ENCODE measurements at regions not wholly inside any gene's neighbourhood (a gene's known extent, or its start where the extent isn't known, plus 50 kb on each side); places are given as distances from the start of the nearest gene placed in this dataset.

DNA sequence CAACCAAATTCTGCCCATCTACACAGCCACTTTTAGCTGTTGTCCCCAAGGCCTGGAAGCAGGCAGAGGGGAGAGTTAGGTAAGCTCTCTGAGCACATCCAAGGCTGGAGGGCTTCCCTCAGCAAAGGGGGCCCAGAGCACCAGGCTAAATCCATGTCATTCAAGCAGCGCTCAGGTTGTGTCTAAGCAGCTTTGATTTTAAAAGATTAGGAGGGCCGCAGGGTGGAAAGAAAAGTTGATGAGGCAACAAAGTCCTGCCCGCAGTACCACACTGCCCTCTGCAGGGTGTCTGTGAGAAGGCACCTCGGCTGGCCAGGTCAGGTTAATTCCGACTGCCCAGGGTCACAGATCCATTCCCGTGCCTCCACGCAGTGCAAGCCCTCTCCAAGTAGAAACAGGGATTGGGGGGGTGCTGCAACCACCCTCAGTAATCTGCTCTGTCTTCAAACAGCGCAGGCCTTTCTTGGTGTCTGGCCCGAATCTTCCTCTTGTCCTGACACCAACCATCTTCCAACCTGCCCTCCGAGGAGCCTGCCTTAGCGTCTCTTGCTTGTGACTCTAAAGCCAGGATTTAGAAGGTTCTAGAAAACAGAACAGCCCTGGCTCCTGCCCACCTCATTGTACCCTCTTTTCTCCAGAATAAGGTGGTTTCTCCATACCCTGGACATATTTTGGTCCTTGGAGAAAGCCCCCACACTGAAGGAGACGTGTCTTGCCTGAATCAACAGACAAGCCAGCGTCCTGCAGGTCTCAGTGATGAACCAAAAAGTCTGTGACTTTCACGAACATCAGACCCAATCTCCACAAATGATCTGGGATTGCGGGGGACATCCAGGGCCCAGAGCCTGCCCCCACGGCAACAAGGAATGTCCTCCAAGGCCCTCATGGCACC is 289.2 kb downstream of the TNS1 start:
- H3K27me3 Mint-ChIP-seq: peaks cover 6% of the 10 kb centered on the region
- peaks cover 5% of the 10 kb centered on the region for H3K4me1 Mint-ChIP-seq
- peak; percentile 37 to 49 for DNase-seq (ENCODE audit: low spot score in 2 of 2)
- no peak overlapping the region for H3K27ac Mint-ChIP-seq (ENCODE audit: low read depth)
- H3K4me3 Mint-ChIP-seq: no peak overlapping the region
- ATAC-seq (replicated peaks; ENCODE audit: extremely low read depth, poor library complexity, severe bottlenecking): no peak
- no peaks in the 10 kb centered on the region for H3K36me3 Mint-ChIP-seq (ENCODE audit: insufficient read depth)
- H3K9me3 Mint-ChIP-seq: no peaks in the 10 kb centered on the region

DNA sequence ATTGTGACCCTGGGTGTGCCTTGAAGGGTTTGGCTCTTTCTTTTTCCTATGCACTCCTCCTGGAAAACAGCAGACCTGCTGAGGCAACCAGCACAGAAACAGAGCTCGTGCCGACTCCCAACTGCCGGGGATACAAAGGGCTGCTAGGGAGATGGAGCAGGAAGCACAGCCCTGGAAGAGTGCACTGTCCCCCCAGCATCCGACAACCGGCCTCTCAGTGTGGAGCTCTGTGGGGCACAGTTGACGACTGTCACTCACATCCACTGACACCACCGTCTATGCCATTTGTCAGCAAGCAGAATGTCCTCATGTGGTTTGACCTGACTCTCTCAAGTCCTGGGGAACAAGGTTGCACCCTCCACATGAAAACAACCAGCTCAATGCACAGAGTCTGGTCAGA is 290.4 kb downstream of the TNS1 start:
- ATAC-seq (replicated peaks; ENCODE audit: extremely low read depth, poor library complexity, severe bottlenecking) (no peak), DNase-seq (ENCODE audit: low spot score in 2 of 2) (no peak)
- Mint-ChIP-seq H3K4me3 (no peak overlapping the region), H3K4me1 (peaks cover 5% of the 10 kb centered on the region), H3K27ac (ENCODE audit: low read depth) (no peak overlapping the region), H3K9me3 (no peaks in the 10 kb centered on the region), H3K27me3 (peaks cover 6% of the 10 kb centered on the region), H3K36me3 (ENCODE audit: insufficient read depth) (no peaks in the 10 kb centered on the region)

DNA sequence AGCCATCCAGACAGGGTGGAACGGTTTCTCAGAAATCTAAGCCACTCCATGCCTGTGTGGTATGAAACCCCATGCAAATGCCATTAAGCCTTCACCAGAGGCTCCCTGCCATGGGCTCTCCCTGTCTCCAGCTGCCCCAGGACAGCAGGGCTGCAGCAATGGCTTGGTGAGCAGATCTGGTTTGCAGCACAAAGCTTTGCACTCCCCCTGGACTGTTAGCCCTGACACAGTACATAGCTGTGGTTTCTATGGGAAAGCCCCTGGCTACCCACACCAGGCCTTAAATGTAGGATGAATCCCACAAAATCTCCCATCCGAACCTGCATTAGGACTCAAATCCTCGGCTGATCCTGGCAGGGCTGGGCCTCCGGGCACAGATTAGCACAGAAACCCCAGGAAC is 291.6 kb downstream of the TNS1 start:
- ATAC-seq (replicated peaks; ENCODE audit: extremely low read depth, poor library complexity, severe bottlenecking) (no peak), DNase-seq (ENCODE audit: low spot score in 2 of 2) (no peak)
- H3K27ac Mint-ChIP-seq (ENCODE audit: low read depth): no peak overlapping the region
- no peaks in the 10 kb centered on the region for H3K9me3 Mint-ChIP-seq
- no peaks in the 10 kb centered on the region for H3K36me3 Mint-ChIP-seq (ENCODE audit: insufficient read depth)
- peaks cover 5% of the 10 kb centered on the region for H3K4me1 Mint-ChIP-seq
- H3K27me3 Mint-ChIP-seq: peaks cover 6% of the 10 kb centered on the region
- H3K4me3 Mint-ChIP-seq: no peak overlapping the region

DNA sequence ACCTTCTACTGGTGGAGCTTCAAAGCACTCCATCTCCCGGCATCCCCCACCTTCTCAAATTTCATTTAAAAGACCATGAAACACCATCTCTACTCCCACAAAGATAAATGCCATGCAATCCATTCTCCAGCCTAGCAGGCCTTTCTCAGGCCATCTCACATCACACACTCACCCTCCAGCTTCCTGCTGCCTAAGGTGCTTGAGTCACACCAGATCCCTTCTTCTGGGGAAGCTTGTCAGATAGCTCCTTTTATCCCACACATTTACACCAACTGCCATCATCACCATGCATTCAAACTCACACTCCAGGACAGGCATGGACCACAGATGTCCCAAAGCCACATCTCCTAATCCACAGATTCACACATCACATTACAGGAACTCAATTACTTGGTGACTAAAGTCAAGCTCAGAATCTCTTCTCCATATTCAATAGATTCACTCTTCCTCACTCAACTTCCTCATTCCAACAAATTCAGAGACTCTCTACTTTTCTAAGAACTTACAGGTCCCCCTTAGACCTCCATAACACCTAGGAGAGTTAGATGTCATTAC is 292.5 kb downstream of the TNS1 start:
- Mint-ChIP-seq H3K4me1 (peaks cover 5% of the 10 kb centered on the region), H3K9me3 (no peaks in the 10 kb centered on the region), H3K36me3 (ENCODE audit: insufficient read depth) (no peaks in the 10 kb centered on the region), H3K27me3 (peaks cover 6% of the 10 kb centered on the region), H3K27ac (ENCODE audit: low read depth) (no peak overlapping the region), H3K4me3 (no peak overlapping the region)
- ATAC-seq (replicated peaks; ENCODE audit: extremely low read depth, poor library complexity, severe bottlenecking) (no peak), DNase-seq (ENCODE audit: low spot score in 2 of 2) (no peak)

DNA sequence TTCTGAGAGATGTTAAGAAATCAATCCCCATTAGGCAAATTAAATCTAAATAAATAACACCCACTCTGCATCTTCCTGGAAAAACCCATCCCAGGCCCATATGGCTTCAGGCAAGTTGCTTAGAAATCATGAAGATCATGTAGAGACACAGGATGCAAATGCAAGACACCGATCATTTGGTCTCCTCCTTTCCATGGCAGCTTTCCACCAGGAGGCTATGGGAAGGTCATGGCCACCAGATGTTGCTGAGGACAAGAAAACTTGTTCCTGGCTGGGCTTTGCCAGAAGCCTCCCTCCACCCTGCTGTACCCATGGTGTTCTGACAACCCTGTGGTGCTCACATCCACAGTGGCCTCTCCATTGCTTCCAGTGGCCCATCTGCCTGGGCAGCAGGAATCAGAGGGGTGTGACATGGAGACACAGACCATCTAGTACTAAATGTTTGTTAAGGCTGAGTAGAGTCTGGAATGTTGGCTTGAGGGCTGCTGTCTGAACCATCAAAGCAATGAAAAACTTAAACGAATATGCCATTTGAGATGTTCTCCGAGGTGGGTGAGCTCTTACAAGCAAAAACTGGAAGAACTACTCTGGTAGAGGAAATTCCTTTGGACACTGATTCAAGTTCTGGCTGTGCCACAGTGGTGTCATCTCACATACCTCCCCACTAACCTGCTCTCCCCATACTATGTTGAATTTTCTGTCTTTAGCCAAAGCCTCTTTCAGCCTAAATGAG is 293.2 kb downstream of the TNS1 start:
- Mint-ChIP-seq H3K27me3 (peaks cover 10% of the 10 kb centered on the region), H3K4me3 (no peak overlapping the region), H3K9me3 (no peaks in the 10 kb centered on the region), H3K4me1 (peaks cover 5% of the 10 kb centered on the region), H3K36me3 (ENCODE audit: insufficient read depth) (no peaks in the 10 kb centered on the region), H3K27ac (ENCODE audit: low read depth) (no peak overlapping the region)
- DNase-seq (ENCODE audit: low spot score in 2 of 2) (no peak), ATAC-seq (replicated peaks; ENCODE audit: extremely low read depth, poor library complexity, severe bottlenecking) (no peak)

DNA sequence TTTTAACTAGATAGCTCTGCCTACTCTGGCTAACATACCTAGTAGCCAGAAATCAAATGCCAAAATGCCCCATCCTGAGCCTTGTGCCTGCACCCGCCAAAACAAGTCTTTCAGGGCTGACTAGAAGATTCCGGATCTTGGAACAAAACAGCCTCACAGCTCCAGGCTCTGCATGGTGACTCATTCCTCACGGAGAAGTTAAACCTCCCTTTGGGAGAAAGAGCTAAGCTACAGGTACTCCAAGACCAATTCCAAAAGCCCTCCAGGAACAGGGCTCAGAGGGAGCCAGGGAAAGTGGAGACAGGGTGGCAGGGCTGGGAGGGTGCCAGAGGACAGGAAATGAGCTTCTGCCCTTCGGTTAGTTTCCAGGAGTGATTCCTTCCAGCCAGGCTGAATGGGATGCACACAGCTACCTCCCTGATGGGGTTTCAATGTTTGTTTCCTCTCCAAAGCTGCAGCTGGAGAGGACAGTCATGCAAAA is 295.6 kb downstream of the TNS1 start:
- DNase-seq (ENCODE audit: low spot score in 2 of 2): no peak
- H3K27ac Mint-ChIP-seq (ENCODE audit: low read depth): no peak overlapping the region

DNA sequence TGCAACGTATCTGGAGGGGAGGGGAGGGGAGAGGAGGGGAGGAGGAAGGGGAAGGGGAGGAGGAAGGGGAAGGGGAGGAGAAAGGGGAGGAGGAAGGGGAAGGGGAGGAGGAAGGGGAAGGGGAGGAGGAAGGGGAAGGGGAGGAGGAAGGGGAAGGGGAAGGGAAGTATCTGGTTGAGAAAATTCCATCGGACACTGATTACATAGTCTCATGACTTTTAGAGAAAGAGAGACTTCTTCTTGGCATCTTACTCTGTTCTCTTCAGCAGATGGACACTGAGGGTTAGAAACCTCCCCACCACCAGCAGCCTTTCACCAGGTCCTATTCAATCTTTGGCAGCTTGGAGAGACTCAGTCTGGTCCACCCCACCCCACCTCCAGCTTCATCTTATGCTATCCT is 296.3 kb downstream of the TNS1 start:
- Mint-ChIP-seq H3K4me3 (no peak overlapping the region), H3K4me1 (no peaks in the 10 kb centered on the region), H3K36me3 (ENCODE audit: insufficient read depth) (no peaks in the 10 kb centered on the region), H3K27ac (ENCODE audit: low read depth) (no peak overlapping the region), H3K27me3 (peaks cover 12% of the 10 kb centered on the region), H3K9me3 (no peaks in the 10 kb centered on the region)
- DNase-seq (ENCODE audit: low spot score in 2 of 2) (no peak), ATAC-seq (replicated peaks; ENCODE audit: extremely low read depth, poor library complexity, severe bottlenecking) (no peak)

More for the DNA sequence above, 295.6 kb downstream of the TNS1 start:
- Mint-ChIP-seq H3K4me3 (no peak overlapping the region), H3K9me3 (no peaks in the 10 kb centered on the region), H3K4me1 (no peaks in the 10 kb centered on the region), H3K27me3 (peaks cover 12% of the 10 kb centered on the region), H3K36me3 (ENCODE audit: insufficient read depth) (no peaks in the 10 kb centered on the region)
- no peak for ATAC-seq (replicated peaks; ENCODE audit: extremely low read depth, poor library complexity, severe bottlenecking)

DNA sequence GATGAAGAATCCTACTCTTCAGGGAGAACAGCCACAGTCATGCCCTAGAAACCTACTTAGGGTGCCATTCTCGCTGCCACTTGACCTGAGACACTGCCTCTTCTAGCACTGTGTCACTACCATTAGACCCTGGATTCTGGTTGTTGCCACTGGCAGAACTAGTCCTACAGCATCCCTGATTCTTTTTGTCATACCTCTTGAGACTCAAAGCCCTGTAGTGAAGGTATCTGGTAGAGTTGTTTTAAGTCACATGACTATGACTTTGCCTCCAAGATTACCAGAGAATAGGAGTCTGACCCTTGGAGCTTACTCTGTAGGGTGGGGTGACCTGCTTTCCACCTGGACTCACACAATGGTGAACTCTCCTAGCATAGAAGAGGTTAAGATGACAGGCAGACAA is 296.7 kb downstream of the TNS1 start:
- no peak for ATAC-seq (replicated peaks; ENCODE audit: extremely low read depth, poor library complexity, severe bottlenecking)
- Mint-ChIP-seq H3K27me3 (peaks cover 12% of the 10 kb centered on the region), H3K9me3 (no peaks in the 10 kb centered on the region), H3K4me1 (no peaks in the 10 kb centered on the region), H3K36me3 (ENCODE audit: insufficient read depth) (no peaks in the 10 kb centered on the region), H3K27ac (ENCODE audit: low read depth) (no peak overlapping the region), H3K4me3 (no peak overlapping the region)
- DNase-seq (ENCODE audit: low spot score in 2 of 2): no peak

DNA sequence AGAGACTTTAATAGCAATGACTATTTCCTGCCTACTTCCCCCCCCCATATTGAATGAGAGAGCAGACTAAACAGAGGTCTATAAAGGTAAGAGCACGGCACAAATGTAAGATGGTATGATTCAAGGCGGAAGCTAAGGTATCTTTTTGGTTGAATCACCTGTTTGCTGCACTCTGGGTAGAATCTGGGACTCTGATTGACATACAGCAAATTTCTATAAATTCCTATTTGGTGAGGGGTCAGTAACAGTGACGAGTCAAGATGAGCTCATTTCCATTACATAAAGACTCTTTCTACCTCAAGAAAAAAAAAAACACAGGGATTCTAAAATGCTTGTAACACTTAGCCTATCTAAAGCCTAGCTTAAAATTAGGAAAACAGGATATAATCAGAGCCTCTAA is 297.3 kb downstream of the TNS1 start:
- Mint-ChIP-seq H3K27ac (ENCODE audit: low read depth) (no peak overlapping the region), H3K9me3 (no peaks in the 10 kb centered on the region)

DNA sequence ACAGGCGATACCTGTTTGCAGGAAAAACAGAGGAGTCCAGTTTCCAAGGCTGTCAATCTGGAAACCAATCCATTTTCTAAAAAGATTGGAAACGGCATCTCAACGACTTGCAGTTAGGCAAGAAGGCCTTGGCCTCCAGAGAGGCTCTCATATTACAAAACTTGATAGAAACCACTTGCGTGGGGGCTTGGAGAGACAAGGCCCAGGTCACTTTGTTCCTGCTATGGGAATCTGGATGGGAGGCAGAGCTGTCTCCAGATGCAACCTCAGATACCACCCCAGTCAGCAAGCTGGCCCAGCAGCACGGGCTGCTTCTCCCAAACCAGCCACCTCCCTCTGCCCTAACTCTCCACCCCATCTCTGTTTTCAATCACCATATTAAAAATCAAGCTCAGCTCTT is 298.8 kb downstream of the TNS1 start:
- no peak for DNase-seq (ENCODE audit: low spot score in 2 of 2)
- peaks cover 19% of the 10 kb centered on the region for H3K27me3 Mint-ChIP-seq

More for the DNA sequence above, 297.3 kb downstream of the TNS1 start:
- Mint-ChIP-seq H3K27me3 (peaks cover 12% of the 10 kb centered on the region), H3K4me1 (no peaks in the 10 kb centered on the region), H3K4me3 (no peak overlapping the region), H3K36me3 (ENCODE audit: insufficient read depth) (no peaks in the 10 kb centered on the region)
- no peak for ATAC-seq (replicated peaks; ENCODE audit: extremely low read depth, poor library complexity, severe bottlenecking)
- DNase-seq (ENCODE audit: low spot score in 2 of 2): no peak

DNA sequence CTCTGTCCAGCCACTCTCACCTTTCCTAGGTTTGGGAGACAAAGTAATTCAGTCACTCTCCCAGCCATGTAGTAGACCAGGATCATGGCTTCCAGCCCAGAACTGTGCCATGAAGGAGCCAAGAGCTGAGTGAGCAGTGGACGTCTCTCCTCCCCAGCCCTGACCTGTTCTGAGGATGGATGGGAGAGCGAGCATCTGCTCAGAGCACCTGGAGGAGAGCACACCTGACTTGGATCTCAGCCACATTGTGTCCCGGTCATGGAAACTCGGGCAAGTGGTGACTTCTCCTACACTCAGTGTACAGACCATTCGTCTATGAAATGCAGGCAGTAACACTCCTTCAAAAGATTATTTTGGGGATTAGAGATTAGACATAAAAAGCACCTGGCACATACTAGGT is 299.7 kb downstream of the TNS1 start:
- no peak for DNase-seq (ENCODE audit: low spot score in 2 of 2)
- Mint-ChIP-seq H3K27me3 (peaks cover 22% of the 10 kb centered on the region), H3K4me1 (no peaks in the 10 kb centered on the region), H3K27ac (ENCODE audit: low read depth) (no peak overlapping the region), H3K4me3 (no peak overlapping the region), H3K36me3 (ENCODE audit: insufficient read depth) (no peaks in the 10 kb centered on the region), H3K9me3 (no peaks in the 10 kb centered on the region)
- ATAC-seq (replicated peaks; ENCODE audit: extremely low read depth, poor library complexity, severe bottlenecking): no peak

More for the DNA sequence above, 298.8 kb downstream of the TNS1 start:
- Mint-ChIP-seq H3K4me1 (no peaks in the 10 kb centered on the region), H3K36me3 (ENCODE audit: insufficient read depth) (no peaks in the 10 kb centered on the region), H3K4me3 (no peak overlapping the region), H3K27ac (ENCODE audit: low read depth) (no peak overlapping the region), H3K9me3 (no peaks in the 10 kb centered on the region)
- ATAC-seq (replicated peaks; ENCODE audit: extremely low read depth, poor library complexity, severe bottlenecking): no peak

DNA sequence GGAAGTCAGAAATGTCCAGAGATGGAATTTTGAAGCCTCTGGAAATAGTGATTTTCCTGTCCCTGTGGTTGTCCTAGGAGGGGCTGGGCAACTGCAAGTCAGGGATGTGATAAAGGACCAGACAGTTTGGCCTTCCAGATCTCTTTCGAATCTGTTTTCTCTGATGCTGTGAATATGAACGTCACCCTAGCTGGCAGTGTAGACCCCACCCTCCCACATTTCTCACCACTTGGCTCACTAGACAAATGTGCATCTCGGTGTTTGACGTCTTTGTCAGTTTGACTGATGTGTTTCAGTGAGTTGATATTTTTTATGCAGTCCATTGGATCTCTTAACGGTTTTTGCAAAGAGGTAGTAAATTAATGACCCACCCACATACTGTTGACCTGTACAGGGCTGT is 301.2 kb downstream of the TNS1 start:
- Mint-ChIP-seq H3K4me1 (no peaks in the 10 kb centered on the region), H3K36me3 (ENCODE audit: insufficient read depth) (no peaks in the 10 kb centered on the region), H3K9me3 (no peaks in the 10 kb centered on the region), H3K27ac (ENCODE audit: low read depth) (no peak overlapping the region), H3K27me3 (peaks cover 22% of the 10 kb centered on the region), H3K4me3 (no peak overlapping the region)
- no peak for ATAC-seq (replicated peaks; ENCODE audit: extremely low read depth, poor library complexity, severe bottlenecking)
- DNase-seq (ENCODE audit: low spot score in 2 of 2): no peak
